Glomerular visceral epithelial cell (primary cell): ENCODE measurements at regions not wholly inside any gene's neighbourhood (a gene's known extent, or its start where the extent isn't known, plus 50 kb on each side); places are given as distances from the start of the nearest gene placed in this dataset.

Experiments
- DNase-seq: peaks from one replicate; pipeline ENCODE4 v3.0.0-alpha.2; 2016; ENCODE audit errors: extremely low spot score

GRCh38 chr7:156180451-156181229, 368.4 kb upstream of the SHH start:
- no peak for DNase-seq

GRCh38 chr7:156179872-156180390, 367.7 kb upstream of the SHH start:
- DNase-seq = no peak

- DNase-seq = no peak
Observed at GRCh38 chr7:156178857-156179256, 366.6 kb upstream of the SHH start.

- DNase-seq = no peak
Observed at GRCh38 chr7:156178214-156178613, 366.0 kb upstream of the SHH start.

- no peak for DNase-seq
Observed at GRCh38 chr7:156177422-156178055, 365.3 kb upstream of the SHH start.

- no peak for DNase-seq
Observed at GRCh38 chr7:156176039-156176438, 363.8 kb upstream of the SHH start.

GRCh38 chr7:156175003-156175402, 362.7 kb upstream of the SHH start:
- DNase-seq = no peak

- DNase-seq = no peak
Observed at GRCh38 chr7:156174428-156174827, 362.2 kb upstream of the SHH start.

- no peak for DNase-seq
Observed at GRCh38 chr7:156173748-156174353, 361.6 kb upstream of the SHH start.

GRCh38 chr7:156173346-156173745, 361.1 kb upstream of the SHH start:
- DNase-seq = no peak

- DNase-seq = no peak
Observed at GRCh38 chr7:156172638-156173037, 360.4 kb upstream of the SHH start.

GRCh38 chr7:156169474-156170370, 357.5 kb upstream of the SHH start:
- no peak for DNase-seq

- no peak for DNase-seq
Observed at GRCh38 chr7:156168434-156168833, 356.2 kb upstream of the SHH start.

GRCh38 chr7:156167987-156168386, 355.7 kb upstream of the SHH start:
- no peak for DNase-seq

GRCh38 chr7:156167417-156167807, 355.1 kb upstream of the SHH start:
- no peak for DNase-seq

- DNase-seq = no peak
Observed at GRCh38 chr7:156166692-156167416, 354.6 kb upstream of the SHH start.

GRCh38 chr7:156163747-156164146, 351.5 kb upstream of the SHH start:
- DNase-seq = no peak

- no peak for DNase-seq
Observed at GRCh38 chr7:156162451-156162850, 350.2 kb upstream of the SHH start.

GRCh38 chr7:156160811-156161210, 348.5 kb upstream of the SHH start:
- DNase-seq = no peak

- no peak for DNase-seq
Observed at GRCh38 chr7:156158693-156159092, 346.4 kb upstream of the SHH start.

GRCh38 chr7:156158213-156158612, 345.9 kb upstream of the SHH start:
- DNase-seq = no peak
